ENCODE measurements at regions not wholly inside any gene's neighbourhood (a gene's known extent, or its start where the extent isn't known, plus 50 kb on each side); places are given as distances from the start of the nearest gene placed in this dataset.

DNA sequence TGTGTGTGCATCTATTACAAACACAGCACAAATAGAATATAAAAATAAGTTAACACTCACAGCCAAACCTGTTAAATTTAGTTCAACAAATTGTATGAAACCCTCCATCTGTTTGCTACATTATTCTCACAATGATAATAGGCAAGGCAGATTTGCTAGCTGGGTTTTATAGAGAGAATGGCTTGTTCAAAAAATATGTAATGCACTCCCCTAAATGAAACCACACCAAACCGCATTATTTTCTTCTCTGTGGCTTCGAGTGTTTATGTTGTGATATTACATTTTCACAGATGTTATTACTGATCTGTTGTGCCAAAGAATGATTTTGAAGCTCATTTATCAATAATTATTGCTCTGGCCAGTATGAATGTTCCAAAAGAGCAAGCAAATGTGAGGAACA, 92.9 kb downstream of the SPATA31D1 start:
- Mint-ChIP-seq H3K36me3 (ENCODE audit: low read depth) (no peaks in the 10 kb centered on the region), H3K9me3 (peaks cover 2% of the 10 kb centered on the region), H3K4me1 (peaks cover 2% of the 10 kb centered on the region), H3K27me3 (ENCODE audit: insufficient read depth) (peaks cover 11% of the 10 kb centered on the region), H3K27ac (no peak overlapping the region), H3K4me3 (no peak overlapping the region)
- DNase-seq: no peak
- Histone ChIP-seq H3K27ac (ENCODE audit: low read depth, low read length) (no peak overlapping the region), H3K4me1 (ENCODE audit: control insufficient read depth, insufficient read depth, low read length) (no peaks in the 10 kb centered on the region), H3K9me3 (ENCODE audit: control insufficient read depth, low read length) (no peaks in the 10 kb centered on the region), H3K9ac (ENCODE audit: extremely low read depth, low read length, poor library complexity, severe bottlenecking) (no peak overlapping the region), H3K27me3 (ENCODE audit: control insufficient read depth, insufficient read depth, low read length, poor library complexity, severe bottlenecking) (peaks cover 8% of the 10 kb centered on the region), H3K36me3 (ENCODE audit: control insufficient read depth, insufficient read depth, low read length) (no peaks in the 10 kb centered on the region), H3K4me3 (ENCODE audit: low read length) (no peak overlapping the region)
- TF ChIP-seq, protein P1, sequence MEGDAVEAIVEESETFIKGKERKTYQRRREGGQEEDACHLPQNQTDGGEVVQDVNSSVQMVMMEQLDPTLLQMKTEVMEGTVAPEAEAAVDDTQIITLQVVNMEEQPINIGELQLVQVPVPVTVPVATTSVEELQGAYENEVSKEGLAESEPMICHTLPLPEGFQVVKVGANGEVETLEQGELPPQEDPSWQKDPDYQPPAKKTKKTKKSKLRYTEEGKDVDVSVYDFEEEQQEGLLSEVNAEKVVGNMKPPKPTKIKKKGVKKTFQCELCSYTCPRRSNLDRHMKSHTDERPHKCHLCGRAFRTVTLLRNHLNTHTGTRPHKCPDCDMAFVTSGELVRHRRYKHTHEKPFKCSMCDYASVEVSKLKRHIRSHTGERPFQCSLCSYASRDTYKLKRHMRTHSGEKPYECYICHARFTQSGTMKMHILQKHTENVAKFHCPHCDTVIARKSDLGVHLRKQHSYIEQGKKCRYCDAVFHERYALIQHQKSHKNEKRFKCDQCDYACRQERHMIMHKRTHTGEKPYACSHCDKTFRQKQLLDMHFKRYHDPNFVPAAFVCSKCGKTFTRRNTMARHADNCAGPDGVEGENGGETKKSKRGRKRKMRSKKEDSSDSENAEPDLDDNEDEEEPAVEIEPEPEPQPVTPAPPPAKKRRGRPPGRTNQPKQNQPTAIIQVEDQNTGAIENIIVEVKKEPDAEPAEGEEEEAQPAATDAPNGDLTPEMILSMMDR (conservative IDR thresholded peaks at IDR 0.05): no peak
- WGBS, 2 experiments (ENCODE audit: insufficient coverage in 1 of 2, insufficient read length in 1 of 2): 86 to 94% methylated on average over 1 to 2 of the region's 2 CpGs

DNA sequence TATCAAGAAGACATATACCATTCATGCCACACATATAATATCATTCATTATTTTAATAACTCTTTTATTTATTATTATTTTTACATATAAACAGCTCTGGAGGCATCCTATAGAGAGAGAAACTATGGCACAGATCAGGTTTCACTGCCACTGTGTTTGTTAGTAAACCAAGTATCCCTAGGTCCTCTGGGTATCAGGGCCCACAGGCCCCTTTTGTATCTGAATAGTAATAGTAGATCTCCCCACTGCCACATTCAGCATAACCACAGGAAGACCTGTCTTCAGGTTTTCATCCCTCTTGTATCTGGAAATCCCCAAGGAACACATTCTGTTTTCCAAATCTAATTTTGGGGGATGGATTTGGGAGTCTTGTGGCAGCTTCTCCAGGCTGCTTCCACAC, 94.0 kb downstream of the SPATA31D1 start:
- Histone ChIP-seq H3K4me1 (ENCODE audit: control insufficient read depth, insufficient read depth, low read length) (no peaks in the 10 kb centered on the region), H3K36me3 (ENCODE audit: control insufficient read depth, insufficient read depth, low read length) (no peaks in the 10 kb centered on the region), H3K9ac (ENCODE audit: extremely low read depth, low read length, poor library complexity, severe bottlenecking) (no peak overlapping the region), H3K27me3 (ENCODE audit: control insufficient read depth, insufficient read depth, low read length, poor library complexity, severe bottlenecking) (peaks cover 18% of the 10 kb centered on the region), H3K27ac (ENCODE audit: low read depth, low read length) (no peak overlapping the region), H3K9me3 (ENCODE audit: control insufficient read depth, low read length) (no peaks in the 10 kb centered on the region), H3K4me3 (ENCODE audit: low read length) (no peak overlapping the region)
- no peak overlapping the region for H3K27ac Mint-ChIP-seq
- no peak overlapping the region for H3K4me3 Mint-ChIP-seq
- no peak for DNase-seq
- H3K4me1 Mint-ChIP-seq: peaks cover 2% of the 10 kb centered on the region
- peaks cover 18% of the 10 kb centered on the region for H3K27me3 Mint-ChIP-seq (ENCODE audit: insufficient read depth)
- H3K36me3 Mint-ChIP-seq (ENCODE audit: low read depth): no peaks in the 10 kb centered on the region
- H3K9me3 Mint-ChIP-seq: peaks cover 2% of the 10 kb centered on the region
- TF ChIP-seq, protein P1 (conservative IDR thresholded peaks at IDR 0.05): no peak

DNA sequence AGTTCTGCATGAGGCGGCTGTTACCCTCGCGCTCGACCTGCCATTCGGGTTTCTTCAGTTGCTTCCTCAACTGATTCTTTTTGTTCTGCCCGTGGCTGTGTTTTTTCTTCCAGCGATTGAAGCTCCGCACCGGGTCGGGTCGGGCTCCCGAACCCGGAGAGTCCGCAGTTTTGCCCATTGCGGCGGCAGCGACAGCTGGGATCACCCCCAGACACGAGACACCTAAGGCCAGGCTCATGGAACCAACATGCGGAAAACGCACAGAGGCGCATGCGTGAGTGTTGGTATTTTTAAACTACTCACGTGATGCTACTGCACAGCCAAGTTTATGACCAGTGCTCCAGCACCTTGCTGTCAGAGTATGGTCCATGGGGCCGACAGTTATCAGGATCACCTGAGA, 100.0 kb downstream of the SPATA31D1 start:
- 95 to 97% methylated on average over 22 to 24 of the region's 24 CpGs for WGBS, 2 experiments (ENCODE audit: insufficient coverage in 1 of 2, insufficient read length in 1 of 2)
- no peaks in the 10 kb centered on the region for H3K36me3 Mint-ChIP-seq (ENCODE audit: low read depth)

More for the DNA sequence above, 100.0 kb downstream of the SPATA31D1 start:
- H3K9me3 Mint-ChIP-seq: no peaks in the 10 kb centered on the region
- Histone ChIP-seq H3K4me3 (ENCODE audit: low read length) (no peak overlapping the region), H3K9me3 (ENCODE audit: control insufficient read depth, low read length) (no peaks in the 10 kb centered on the region), H3K27me3 (ENCODE audit: control insufficient read depth, insufficient read depth, low read length, poor library complexity, severe bottlenecking) (peaks cover 54% of the 10 kb centered on the region), H3K27ac (ENCODE audit: low read depth, low read length) (no peak overlapping the region), H3K9ac (ENCODE audit: extremely low read depth, low read length, poor library complexity, severe bottlenecking) (no peak overlapping the region), H3K36me3 (ENCODE audit: control insufficient read depth, insufficient read depth, low read length) (no peaks in the 10 kb centered on the region), H3K4me1 (ENCODE audit: control insufficient read depth, insufficient read depth, low read length) (peaks cover 8% of the 10 kb centered on the region)
- no peak for DNase-seq
- H3K4me3 Mint-ChIP-seq: no peak overlapping the region
- TF ChIP-seq, protein P1 (conservative IDR thresholded peaks at IDR 0.05): no peak
- no peak overlapping the region for H3K27ac Mint-ChIP-seq
- peaks cover 18% of the 10 kb centered on the region for H3K4me1 Mint-ChIP-seq
- peaks cover 49% of the 10 kb centered on the region for H3K27me3 Mint-ChIP-seq (ENCODE audit: insufficient read depth)
